NCI-H82 (cell line): ENCODE measurements at regions not wholly inside any gene's neighbourhood (a gene's known extent, or its start where the extent isn't known, plus 50 kb on each side); places are given as distances from the start of the nearest gene placed in this dataset.
"Not testable (repeated sequence)": the region's sequence is repeated elsewhere in the genome, so short reads cannot be mapped to it uniquely, and the experiment has no call there.

Source experiments
- DNase-seq: peaks from one replicate; lab custom pipeline; 2025; lab: John Stamatoyannopoulos, UW

DNA sequence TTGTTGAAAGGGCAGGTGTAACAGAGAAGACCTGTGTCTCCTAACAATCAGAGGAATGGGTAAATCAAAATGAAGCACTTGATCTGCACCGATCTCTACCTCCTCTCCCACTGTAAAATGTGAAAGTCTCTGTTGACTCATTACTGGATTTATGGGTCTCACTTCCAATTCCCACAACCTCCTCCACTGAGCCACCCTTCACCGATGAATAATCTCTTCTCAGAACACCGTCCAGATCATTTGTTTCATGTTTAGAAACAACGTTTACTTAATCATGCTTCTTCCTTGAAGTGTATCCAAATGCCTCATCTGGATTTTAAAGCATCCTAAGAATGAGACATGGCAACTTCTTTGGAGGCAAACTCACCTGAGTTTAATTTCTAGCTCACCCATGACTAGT lies 643.6 kb downstream of the ETS1 start:
- no peak for DNase-seq

DNA sequence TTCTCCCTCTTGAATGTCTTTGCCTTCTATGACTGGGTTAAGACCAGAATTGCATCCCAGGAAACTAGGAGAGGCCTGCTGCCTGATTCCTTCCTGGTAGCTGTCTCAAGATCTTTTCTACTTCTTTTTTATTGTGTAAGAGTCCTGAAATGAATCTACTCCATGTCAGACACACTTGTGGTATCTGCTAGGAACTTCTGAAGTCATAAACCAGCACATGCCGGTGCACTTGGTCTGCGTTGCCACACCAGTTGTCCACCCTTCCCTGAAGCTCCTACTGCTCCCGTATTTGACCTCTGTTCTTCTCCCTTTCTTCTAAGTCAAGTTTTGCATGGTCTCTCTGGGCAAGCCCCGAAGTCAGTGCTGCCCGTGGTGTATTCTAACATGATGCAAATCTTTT lies 644.2 kb downstream of the ETS1 start:
- no peak for DNase-seq

DNA sequence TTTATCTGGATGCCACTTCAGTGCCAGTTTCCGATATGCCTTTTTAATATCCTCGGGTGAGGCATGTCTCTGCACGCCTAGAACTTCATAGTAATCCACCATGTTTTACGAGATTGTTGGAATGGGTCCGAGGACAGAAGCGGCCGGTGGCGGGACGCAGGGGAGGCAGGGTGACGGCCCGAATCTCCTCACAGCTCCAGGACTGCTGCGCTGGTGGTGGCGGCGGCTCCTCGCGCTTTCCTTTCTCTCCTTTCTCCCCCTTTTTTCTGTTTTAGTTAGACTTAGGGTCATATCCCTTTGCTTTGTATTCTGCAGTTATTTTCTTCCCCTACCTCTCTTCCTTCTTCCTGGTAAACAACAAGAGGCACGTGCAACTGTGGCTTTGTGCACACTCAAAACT lies 645.8 kb downstream of the ETS1 start:
- DNase-seq: not testable (repeated sequence)

DNA sequence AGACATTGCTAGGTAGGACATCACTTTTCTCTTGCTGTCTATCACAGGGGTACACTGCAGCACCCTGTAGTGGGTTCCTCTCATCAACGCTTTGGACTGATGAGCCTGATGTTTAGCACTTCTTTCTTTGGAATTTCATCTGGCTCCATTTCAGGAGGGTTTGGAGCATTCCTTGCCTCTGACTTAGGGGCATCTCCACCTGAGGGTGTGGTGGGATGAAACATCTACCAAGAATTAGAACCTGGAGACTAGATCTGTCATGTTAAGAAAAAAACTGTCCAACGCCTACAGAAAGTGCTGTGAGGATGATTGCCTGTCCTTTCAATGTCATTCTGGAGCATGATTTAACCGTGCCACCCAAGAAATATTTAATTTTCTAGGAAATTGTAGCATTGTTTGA lies 648.4 kb downstream of the ETS1 start:
- no peak for DNase-seq

DNA sequence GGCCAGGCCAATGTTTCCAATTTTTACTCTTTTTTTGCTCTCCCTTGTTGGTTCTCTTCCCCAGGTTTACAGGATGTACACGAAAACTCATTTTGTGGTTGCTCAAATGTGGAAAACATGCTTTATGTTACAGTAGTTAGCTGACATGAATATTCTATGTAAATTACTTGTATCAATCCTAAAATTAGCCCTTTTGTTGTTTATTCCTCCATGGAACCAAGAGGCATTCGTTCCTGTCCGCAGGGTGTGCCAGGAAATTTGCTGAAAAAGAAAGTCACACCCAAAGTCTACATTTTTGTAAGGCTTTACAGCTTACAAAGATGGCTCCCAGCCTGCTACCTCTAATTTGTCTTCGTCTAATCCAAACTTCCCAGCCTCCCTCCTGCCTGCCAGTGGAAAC lies 652.3 kb downstream of the ETS1 start:
- DNase-seq: no peak

DNA sequence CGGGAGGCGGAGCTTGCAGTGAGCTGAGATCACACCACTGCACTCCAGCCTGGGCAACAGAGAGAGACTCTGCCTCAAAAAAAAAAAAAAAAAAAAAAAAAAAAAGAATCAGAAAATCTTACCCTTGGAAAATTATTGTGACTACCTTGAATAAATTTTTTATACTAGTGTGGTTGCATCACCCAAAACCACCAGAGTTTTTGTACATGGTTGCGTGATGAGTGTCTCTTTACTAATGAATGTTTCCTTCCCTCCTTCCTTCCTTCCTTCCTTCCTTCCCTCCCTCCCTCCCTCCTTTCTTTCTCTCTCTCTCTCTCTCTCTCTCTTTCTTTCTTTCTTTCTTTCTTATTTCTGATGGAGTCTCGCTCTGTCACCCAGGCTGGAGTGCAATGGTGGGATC lies 653.4 kb downstream of the ETS1 start:
- DNase-seq: not testable (repeated sequence)

DNA sequence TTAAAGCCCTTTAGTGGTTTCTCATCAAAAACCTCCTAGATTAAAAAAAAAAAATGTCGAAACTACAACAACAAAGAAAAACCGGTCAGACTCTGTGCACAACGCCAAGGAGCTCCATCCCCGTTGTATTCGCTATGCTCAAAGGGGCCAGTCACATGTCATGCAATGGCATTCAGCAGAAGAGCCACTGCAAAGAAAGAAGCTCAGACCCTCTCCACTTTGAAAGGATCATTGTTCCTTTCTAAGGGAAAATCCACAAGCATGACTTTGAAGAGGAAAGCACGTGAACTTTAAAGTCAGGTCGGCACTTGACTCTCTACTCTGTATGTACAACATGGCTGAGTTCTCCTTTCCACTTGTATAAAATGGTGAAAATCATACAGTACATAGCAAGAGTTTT lies 655.6 kb downstream of the ETS1 start:
- no peak for DNase-seq

DNA sequence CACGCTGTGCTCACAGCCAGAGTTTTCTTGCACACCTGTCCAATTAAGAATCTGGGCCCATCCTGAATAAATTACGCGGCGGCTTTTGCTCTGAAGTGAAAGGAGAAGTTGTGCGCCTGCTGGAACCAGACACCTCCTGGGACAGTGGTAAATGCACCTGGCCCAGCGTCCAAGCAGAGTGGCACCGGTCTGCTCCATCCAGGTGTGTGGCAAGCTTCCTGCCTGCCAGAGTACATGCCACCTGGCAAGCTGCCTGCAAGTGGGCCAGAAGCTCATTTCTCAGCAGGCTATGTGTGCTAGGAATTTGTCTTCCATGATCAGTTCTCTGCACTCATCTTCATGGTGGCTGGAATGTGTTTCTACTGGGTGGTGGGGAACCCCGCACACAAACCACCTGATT lies 660.6 kb downstream of the ETS1 start:
- no peak for DNase-seq

DNA sequence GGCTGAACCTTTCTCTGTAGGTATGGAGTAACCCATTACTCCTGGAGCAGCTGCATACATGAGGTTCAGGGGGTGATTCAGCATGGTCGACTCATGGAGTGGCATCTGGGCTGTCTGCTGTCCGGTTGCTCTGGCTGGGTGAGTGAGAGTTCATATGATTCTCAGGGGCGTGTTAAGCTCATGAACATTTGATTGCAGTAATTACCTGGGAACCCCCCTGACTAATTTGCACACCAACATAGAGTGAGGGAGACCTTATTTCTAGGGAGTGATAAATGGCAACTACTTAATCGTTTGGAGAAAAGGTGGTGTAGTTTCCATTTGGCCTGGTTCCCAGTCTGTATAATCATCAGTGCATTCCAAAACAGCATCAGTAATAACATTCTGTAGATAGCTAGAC lies 661.9 kb downstream of the ETS1 start:
- DNase-seq: no peak

DNA sequence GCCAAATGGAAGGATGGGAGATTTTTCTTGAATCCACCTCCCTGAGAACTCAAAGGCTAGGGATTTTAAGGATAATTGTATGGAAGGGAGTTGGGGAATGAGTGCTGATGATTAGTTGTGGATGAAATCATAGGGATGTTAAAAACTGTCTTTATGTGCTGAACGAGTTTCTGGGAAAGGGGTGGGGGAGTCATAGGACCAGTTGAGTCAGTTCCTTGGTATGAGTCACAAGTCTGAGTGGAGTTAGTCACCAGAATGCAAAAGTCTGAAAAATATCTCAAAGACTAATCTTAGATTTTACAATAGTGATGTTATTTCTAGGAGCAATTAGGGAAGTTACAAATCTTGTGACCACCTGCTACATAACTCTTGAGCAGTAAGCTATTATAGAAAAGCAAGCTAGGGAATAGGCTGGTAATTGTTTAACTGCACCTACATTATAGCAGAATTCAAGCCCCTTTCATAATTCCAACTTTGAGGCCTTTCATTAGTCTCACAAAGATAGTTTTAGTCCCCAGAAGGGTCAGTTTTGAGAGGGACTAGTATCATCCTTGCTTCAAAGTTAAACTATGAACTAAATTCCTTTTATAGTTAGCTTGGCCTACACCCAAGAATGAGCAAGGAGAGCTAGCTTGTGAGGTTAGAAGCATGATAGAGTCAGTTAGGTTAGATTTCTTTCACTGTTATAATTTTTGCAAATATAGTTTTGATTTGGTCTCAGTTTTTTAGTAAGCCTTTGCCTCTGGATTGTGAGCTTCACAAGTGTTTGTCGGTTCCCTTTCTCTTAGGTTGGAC lies 668.0 kb downstream of the ETS1 start:
- DNase-seq: no peak

DNA sequence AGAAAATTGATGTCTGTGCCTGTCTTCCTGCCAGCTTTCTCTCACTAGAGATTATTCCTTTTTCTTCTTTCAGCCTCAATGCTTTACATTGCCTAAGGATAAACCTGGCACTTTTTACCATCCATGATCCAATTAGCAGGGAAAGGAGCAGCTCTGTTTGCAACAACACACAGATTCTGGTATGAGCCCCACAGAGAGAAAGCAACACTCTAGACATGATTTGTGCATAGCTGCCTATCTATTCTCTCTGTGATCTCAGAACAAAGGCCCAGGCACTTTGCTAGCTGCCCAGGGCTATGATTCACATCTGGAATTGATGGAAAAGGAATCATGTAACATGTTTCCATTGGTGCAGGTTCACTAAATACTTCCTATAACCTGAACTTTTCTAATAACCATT lies 685.0 kb downstream of the ETS1 start:
- peak; percentile 71 for DNase-seq

DNA sequence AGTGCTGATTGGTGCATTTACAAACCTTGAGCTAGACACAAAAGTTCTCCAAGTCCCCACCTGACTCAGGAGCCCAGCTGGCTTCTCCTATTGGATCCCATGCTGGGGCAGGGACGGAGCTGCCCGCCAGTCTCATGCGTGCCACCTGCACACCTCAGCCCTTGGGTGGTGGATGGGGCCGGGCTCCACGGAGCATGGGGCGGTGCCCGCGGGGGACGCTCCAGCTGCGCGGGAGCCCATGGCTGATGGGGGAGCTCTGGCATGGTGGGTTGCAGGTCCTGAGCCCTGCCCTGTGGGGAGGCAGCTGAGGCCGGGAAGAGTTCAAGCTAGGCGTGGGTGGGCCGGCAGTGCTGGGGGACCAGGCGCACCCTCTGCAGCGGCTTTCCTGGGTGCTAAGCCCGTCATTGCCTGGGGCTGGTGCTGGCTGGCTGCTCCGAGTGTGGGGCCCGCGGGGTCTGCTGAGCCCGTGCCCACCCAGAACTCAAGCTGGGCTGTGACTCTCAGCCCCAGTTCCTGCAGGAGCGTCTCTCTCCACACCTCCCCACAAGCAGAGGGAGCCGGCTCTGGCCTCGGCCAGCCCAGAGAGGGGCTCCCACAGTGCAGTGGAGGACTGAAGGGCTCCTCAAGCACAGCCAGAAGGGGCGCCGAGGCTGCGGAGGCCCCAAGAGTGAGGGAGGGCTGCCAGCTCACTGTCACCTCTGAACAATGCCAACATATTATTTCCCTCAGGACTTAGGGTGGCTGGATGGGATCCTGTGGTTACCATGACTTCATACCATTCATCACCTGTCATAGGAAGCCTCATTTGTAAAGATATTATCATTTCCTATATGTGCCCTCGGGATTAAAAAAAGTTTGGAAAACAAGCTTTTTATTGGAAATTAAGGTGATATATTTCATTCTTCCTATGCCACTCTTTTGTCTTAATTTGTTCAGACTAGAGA lies 688.7 kb downstream of the ETS1 start:
- no peak for DNase-seq

DNA sequence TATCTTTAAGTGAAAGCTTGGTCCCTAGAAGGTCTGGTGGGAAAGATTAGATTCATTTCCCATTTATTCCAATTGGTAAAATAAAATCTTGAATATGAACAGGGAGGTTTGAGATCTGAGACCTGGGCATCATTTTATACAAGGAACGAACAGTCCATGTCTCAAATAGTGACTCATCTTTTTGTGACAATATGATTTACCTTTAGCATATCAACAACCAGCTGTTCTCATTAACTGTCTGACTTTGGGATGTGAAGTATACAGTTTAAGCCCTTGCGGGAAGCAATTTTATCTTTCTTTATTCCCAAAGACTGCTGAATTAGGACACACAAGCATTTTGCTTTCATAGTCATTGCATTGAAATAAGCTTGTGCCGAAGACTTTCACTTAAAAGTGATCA lies 691.6 kb downstream of the ETS1 start:
- DNase-seq: no peak

DNA sequence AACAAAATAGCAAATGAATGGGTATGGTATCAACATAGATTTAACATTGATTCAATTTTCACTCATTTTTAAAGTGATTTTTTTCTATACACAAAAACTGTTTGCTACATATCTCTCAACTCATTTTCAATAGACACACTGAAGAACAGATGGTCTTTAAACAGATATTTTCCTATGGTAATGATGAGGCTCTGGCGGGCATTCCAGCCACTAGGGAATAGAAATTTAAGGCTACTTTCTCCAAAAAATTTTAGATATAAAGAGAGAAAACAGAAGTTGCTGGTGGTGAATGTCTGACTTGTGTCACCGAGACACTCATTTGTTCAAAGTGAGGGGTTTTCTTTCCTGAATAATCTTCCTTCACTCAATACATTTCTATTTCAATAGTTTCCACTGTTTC lies 693.0 kb downstream of the ETS1 start:
- DNase-seq: no peak

DNA sequence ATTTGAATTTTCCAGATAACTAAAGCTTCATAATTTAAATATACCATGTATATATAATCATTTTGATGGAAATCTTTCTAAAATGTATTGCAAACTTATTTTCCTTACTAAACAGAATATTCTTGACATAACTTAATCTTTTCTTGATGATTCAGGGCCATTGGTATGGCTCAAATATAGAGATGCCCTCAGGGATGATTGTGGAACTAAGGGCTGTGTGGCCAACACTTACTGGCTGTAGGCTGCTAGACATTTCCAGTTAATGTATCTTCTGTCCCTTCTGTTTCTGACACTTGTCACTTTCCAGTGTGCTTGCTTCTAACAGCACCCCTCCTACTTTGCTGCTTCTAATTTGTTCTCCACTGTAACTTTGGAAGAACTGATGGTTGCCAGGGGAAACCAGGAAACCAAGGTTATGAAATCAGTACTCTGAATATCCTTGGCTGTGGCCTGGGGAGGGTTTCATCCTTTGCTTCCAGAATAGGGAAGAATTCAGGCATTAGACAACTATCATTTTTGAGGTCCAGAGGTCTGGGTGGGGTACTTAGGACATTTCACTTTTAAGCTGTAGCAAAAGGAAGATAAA lies 697.2 kb downstream of the ETS1 start:
- DNase-seq: no peak

DNA sequence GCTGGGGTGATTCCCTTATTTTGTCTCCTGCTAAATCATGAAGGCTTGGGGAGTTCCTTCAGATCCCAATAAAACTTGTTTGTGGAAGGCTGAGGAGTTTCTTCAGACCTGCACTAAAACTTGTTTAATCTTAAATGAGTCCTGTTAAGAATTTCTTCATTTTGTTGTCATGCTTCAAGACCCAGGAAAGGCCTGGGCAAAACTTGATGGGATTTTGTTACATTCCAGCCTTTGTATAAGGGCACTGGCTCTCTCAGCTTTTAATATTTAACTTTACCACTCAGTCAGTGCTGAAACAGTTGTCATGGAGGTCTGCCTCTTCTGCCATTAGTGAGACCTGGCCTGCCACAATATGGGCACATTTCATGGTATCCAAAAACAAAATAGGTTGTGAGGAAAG lies 699.0 kb downstream of the ETS1 start:
- DNase-seq: no peak

DNA sequence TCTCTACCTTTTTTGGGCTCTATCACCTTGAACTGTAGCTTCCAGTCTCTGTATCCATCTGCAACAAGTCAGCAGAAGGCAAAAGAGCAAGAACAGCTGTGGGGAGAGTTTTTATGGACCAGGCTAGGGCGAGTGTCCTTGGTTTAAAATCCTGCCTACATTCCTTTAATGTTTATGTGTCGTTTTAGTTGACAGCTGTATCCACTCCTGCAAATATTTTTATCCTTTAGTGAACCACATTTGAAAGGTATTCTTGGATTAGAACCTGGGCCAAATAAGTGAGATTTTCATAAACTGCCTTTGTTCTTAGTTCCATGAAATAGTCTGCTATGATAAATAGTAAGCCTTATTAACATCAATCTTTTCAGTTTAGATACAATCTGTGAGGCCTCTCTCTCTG lies 712.2 kb downstream of the ETS1 start:
- no peak for DNase-seq

DNA sequence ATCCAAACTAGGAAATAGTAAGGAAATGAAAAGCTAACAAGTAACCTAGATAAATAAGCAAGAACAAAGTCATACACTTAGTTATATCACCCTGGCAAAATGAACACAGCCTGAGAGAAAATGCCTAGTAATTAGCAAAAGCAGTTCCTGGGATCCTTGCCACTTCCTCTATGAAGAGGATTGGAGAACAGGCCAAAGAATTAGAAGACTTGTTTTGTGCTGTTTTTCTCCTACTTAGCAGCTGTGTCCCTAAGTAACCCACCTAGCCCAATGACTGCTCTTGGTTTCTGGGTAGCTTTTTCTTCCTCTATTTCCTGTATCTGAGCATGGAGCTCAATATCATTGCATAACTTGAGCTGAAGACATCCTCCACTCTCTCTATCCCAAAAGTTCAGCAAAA lies 713.9 kb downstream of the ETS1 start:
- DNase-seq: no peak

DNA sequence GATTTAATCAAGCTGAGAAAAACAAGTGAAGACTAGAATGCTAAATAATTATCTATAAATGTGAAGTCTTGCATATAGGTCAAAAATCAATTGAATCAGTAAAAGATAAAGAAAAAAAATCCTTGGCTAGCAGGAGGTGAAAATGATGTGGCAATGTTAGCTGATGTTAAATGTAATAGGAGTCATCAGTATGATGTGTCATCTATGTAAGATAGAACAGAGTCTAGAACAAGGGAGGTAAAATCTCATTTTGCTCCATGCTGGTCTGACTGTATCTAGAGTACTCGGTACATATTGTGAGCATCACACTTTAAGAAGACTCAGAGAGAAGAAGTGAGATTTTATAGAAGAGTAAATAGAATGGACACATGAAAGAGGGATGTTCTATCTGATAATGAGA lies 721.2 kb downstream of the ETS1 start:
- DNase-seq: no peak

DNA sequence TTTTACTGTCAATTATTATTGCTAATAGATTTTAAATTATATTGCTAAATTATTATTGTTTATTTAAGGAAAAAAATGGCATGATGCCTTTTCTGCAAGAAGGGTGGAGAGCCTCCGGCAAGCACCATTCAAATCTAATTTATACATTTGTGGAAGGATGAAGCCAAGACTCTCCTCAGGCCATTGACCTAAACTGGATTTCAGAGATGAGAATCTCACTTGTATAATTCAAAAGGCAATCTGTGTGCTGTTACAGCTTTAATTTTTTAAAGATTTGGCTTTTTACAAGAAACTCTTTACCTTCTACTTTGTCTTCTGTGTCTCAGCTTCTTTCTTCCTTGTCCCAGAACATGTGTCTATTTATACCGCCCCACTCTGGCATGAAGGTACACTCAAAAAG lies 722.5 kb downstream of the ETS1 start:
- DNase-seq: no peak

DNA sequence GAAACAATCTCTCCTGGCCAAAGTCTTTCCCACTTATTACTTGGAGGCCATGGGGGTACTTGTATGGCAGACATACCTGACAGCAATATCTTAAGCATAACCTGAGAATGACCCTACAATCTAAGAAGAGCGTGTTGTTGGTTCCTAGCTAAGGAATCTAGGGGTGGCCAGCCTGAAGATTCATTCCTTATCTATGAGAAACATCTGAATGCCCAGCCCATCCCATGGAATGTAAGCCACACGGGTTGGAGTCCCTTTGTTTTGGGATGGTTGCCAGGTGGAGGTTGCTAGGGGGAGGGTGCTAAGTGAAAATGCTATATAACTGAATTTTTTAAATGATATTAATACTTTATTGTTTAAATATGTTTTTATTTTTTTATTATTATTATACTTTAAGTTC lies 725.0 kb downstream of the ETS1 start:
- no peak for DNase-seq

DNA sequence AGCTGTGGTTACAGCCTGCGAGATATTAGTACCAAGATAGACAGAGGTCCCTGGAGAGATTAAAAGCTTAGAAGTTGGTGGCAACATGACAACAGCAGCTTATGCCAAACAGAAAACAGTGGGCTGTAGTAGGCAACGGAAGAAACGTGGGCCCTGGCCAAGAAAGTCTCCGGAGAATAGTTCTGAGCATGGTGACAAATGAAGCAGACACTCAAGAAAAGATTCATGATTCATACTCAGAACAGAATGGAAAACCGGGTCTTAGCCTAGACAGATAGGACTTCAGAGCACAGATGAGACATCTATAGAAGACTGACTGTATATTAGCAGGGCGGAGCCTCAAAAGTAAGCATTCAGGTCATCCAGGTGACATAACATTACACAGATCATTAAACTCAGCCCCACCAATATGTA lies 727.4 kb downstream of the ETS1 start:
- DNase-seq: peak; percentile 83

DNA sequence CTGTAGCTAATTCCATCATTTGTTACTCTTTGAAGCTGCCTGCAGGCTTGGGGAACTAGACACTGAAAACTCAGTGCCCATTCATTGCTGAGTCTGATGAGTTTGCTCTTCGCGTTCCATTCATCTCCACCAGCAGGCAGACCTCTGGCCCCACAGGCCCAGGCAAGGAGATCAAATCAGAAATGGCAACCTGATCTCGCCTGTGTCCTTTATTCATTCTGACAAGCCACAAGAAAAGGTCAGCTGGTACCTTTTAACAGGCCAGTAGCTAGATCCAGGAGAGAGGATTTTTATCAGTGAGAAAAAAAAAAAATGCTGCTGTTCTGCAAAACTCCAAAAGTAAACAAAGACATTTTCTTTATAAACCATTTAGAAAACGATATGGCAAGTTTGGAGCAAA lies 742.5 kb downstream of the ETS1 start:
- DNase-seq: no peak
